HG02884 (cell line): ENCODE measurements at regions not wholly inside any gene's neighbourhood (a gene's known extent, or its start where the extent isn't known, plus 50 kb on each side); places are given as distances from the start of the nearest gene placed in this dataset.

Source experiments
- ATAC-seq: cut with Tn5 transposase; IDR thresholded peaks from one replicate; pipeline ENCODE4 v1.9.1; 2021; ENCODE audit warnings: mild to moderate bottlenecking, moderate library complexity; ENCODE audit not compliant: unreplicated experiment

GRCh38 chr20:40769677-40770285 lies 80.7 kb upstream of the MAFB start:
- ATAC-seq: no peak

GRCh38 chr20:40770564-40771307 lies 81.7 kb upstream of the MAFB start:
- ATAC-seq: no peak

- ATAC-seq: no peak
Observed at GRCh38 chr20:40771308-40771610, 82.2 kb upstream of the MAFB start.

- ATAC-seq: no peak
Observed at GRCh38 chr20:40771848-40772511, 82.9 kb upstream of the MAFB start.

- ATAC-seq: no peak
Observed at GRCh38 chr20:40773376-40773775, 84.3 kb upstream of the MAFB start.

- no peak for ATAC-seq
Observed at GRCh38 chr20:40774252-40774651, 85.2 kb upstream of the MAFB start.

- ATAC-seq: no peak
Observed at GRCh38 chr20:40775561-40776146, 86.6 kb upstream of the MAFB start.

- ATAC-seq: no peak
Observed at GRCh38 chr20:40776466-40777457, 87.7 kb upstream of the MAFB start.

GRCh38 chr20:40777653-40778052 lies 88.6 kb upstream of the MAFB start:
- ATAC-seq: no peak

GRCh38 chr20:40778894-40779496 lies 90.0 kb upstream of the MAFB start:
- ATAC-seq: no peak

- no peak for ATAC-seq
Observed at GRCh38 chr20:40781327-40782042, 92.4 kb upstream of the MAFB start.

- no peak for ATAC-seq
Observed at GRCh38 chr20:40782043-40782368, 93.0 kb upstream of the MAFB start.

- ATAC-seq: no peak
Observed at GRCh38 chr20:40785346-40785745, 96.3 kb upstream of the MAFB start.

- ATAC-seq: no peak
Observed at GRCh38 chr20:40786336-40786735, 97.3 kb upstream of the MAFB start.

GRCh38 chr20:40787941-40788340 lies 98.9 kb upstream of the MAFB start:
- no peak for ATAC-seq

- ATAC-seq: no peak
Observed at GRCh38 chr20:40797425-40797824, 108.4 kb upstream of the MAFB start.

- no peak for ATAC-seq
Observed at GRCh38 chr20:40798066-40798465, 109.0 kb upstream of the MAFB start.

- no peak for ATAC-seq
Observed at GRCh38 chr20:40802886-40803285, 113.8 kb upstream of the MAFB start.

GRCh38 chr20:40803381-40803780 lies 114.3 kb upstream of the MAFB start:
- ATAC-seq: no peak

GRCh38 chr20:40805592-40805991 lies 116.6 kb upstream of the MAFB start:
- no peak for ATAC-seq
